ENCODE measurements at regions not wholly inside any gene's neighbourhood (a gene's known extent, or its start where the extent isn't known, plus 50 kb on each side); places are given as distances from the start of the nearest gene placed in this dataset.

GRCh38 chr2:111688482-111688881 lies 195.5 kb downstream of the ANAPC1 start:
- BruUV-seq (replicated peaks), result no TSS peak
- ChIA-PET POLR2A (interaction anchor here (1.8 kb wide), 1 partner anchor 11 kb away, joined by 6 read pairs; no protein-coding TSS in a partner anchor), CTCF (interaction anchor here (0.6 kb wide), 1 partner anchor 1007 kb away, joined by 4 read pairs; no protein-coding TSS in a partner anchor)
- Mint-ChIP-seq H3K4me3 (ENCODE audit: unreplicated experiment) (no peak overlapping the region), H3K27me3 (ENCODE audit: insufficient read depth, unreplicated experiment) (no peaks in the 10 kb centered on the region), H3K4me1 (ENCODE audit: insufficient read depth, unreplicated experiment) (no peaks in the 10 kb centered on the region), H3K27ac (ENCODE audit: low read depth, unreplicated experiment) (no peak overlapping the region), H3K9me3 (ENCODE audit: unreplicated experiment) (peaks cover 8% of the 10 kb centered on the region), H3K36me3 (ENCODE audit: insufficient read depth, unreplicated experiment) (no peaks in the 10 kb centered on the region)
- intact Hi-C loops (cut with micrococcal nuclease), result no loop called here
- DNase-seq (ENCODE audit: unreplicated experiment), result no peak
- TF ChIP-seq CTCF (IDR thresholded peaks at IDR 0.05; ENCODE audit: unreplicated experiment), result no peak

GRCh38 chr2:111689174-111689573 lies 194.8 kb downstream of the ANAPC1 start:
- BruUV-seq (replicated peaks), result no TSS peak
- ChIA-PET CTCF (interaction anchor here (0.6 kb wide), 1 partner anchor 1008 kb away, joined by 4 read pairs; no protein-coding TSS in a partner anchor), POLR2A (no interaction called here)
- no peak for TF ChIP-seq CTCF (IDR thresholded peaks at IDR 0.05; ENCODE audit: unreplicated experiment)
- intact Hi-C loops (cut with micrococcal nuclease), result no loop called here
- Mint-ChIP-seq H3K4me3 (ENCODE audit: unreplicated experiment) (no peak overlapping the region), H3K27me3 (ENCODE audit: insufficient read depth, unreplicated experiment) (no peaks in the 10 kb centered on the region), H3K9me3 (ENCODE audit: unreplicated experiment) (peaks cover 15% of the 10 kb centered on the region), H3K4me1 (ENCODE audit: insufficient read depth, unreplicated experiment) (no peaks in the 10 kb centered on the region), H3K27ac (ENCODE audit: low read depth, unreplicated experiment) (no peak overlapping the region), H3K36me3 (ENCODE audit: insufficient read depth, unreplicated experiment) (no peaks in the 10 kb centered on the region)
- DNase-seq (ENCODE audit: unreplicated experiment), result no peak

- H3K9me3 Mint-ChIP-seq (ENCODE audit: unreplicated experiment), result peaks cover 15% of the 10 kb centered on the region
- H3K27me3 Mint-ChIP-seq (ENCODE audit: insufficient read depth, unreplicated experiment), result no peaks in the 10 kb centered on the region
- no peak overlapping the region for H3K27ac Mint-ChIP-seq (ENCODE audit: low read depth, unreplicated experiment)
- ChIA-PET CTCF (no interaction called here), POLR2A (no interaction called here)
- no TSS peak for BruUV-seq (replicated peaks)
- H3K4me1 Mint-ChIP-seq (ENCODE audit: insufficient read depth, unreplicated experiment), result no peaks in the 10 kb centered on the region
- TF ChIP-seq CTCF (IDR thresholded peaks at IDR 0.05; ENCODE audit: unreplicated experiment), result no peak
- no peak for DNase-seq (ENCODE audit: unreplicated experiment)
- intact Hi-C loops (cut with micrococcal nuclease), result no loop called here
- H3K4me3 Mint-ChIP-seq (ENCODE audit: unreplicated experiment), result no peak overlapping the region
- no peaks in the 10 kb centered on the region for H3K36me3 Mint-ChIP-seq (ENCODE audit: insufficient read depth, unreplicated experiment)
Observed at GRCh38 chr2:111689941-111690340, 194.1 kb downstream of the ANAPC1 start.

GRCh38 chr2:111691164-111691875 lies 192.7 kb downstream of the ANAPC1 start:
- POLR2A ChIA-PET, result no interaction called here
- peaks cover 15% of the 10 kb centered on the region for H3K9me3 Mint-ChIP-seq (ENCODE audit: unreplicated experiment)
- CTCF ChIA-PET, result interaction anchor here (0.9 to 1.3 kb wide), 4 partner anchors 9 to 13 kb away, joined by 3 to 4 read pairs (median 3); no protein-coding TSS in a partner anchor
- H3K27me3 Mint-ChIP-seq (ENCODE audit: insufficient read depth, unreplicated experiment), result no peaks in the 10 kb centered on the region
- H3K4me1 Mint-ChIP-seq (ENCODE audit: insufficient read depth, unreplicated experiment), result no peaks in the 10 kb centered on the region
- DNase-seq (ENCODE audit: unreplicated experiment), result no peak
- intact Hi-C loops (cut with micrococcal nuclease), result no loop called here
- no peak overlapping the region for H3K27ac Mint-ChIP-seq (ENCODE audit: low read depth, unreplicated experiment)
- BruUV-seq (replicated peaks), result no TSS peak
- no peaks in the 10 kb centered on the region for H3K36me3 Mint-ChIP-seq (ENCODE audit: insufficient read depth, unreplicated experiment)
- TF ChIP-seq CTCF (IDR thresholded peaks at IDR 0.05; ENCODE audit: unreplicated experiment), result no peak
- no peak overlapping the region for H3K4me3 Mint-ChIP-seq (ENCODE audit: unreplicated experiment)

Data from MCF 10A (cell line).